ENCODE measurements at regions not wholly inside any gene's neighbourhood (a gene's known extent, or its start where the extent isn't known, plus 50 kb on each side); places are given as distances from the start of the nearest gene placed in this dataset.

- no peaks in the 10 kb centered on the region for H3K27me3 ChIP-seq (ENCODE audit: low read depth, low read length)
- H3K9me3 ChIP-seq (ENCODE audit: control insufficient read depth in 1 of 2, low read length in 2 of 2): peaks cover 0 to 11% of the 10 kb centered on the region in 2 donors
- no peak overlapping the region for H3K27ac ChIP-seq (ENCODE audit: low read length)
- no peaks in the 10 kb centered on the region for H3K4me1 ChIP-seq (ENCODE audit: control insufficient read depth in 1 of 2, insufficient read depth in 2 of 2, low read length in 2 of 2)
- H3K36me3 ChIP-seq (ENCODE audit: control insufficient read depth in 1 of 2, insufficient read depth in 2 of 2, low read length in 2 of 2): no peaks in the 10 kb centered on the region
- H3K4me3 ChIP-seq (ENCODE audit: low read depth in 1 of 2, low read length in 2 of 2): no peak overlapping the region
These were observed 87.1 kb upstream of the CNTNAP4 start for GRCh38 chr16:76190057-76190456.

- Histone ChIP-seq H3K27ac (ENCODE audit: low read length) (no peak overlapping the region), H3K4me1 (ENCODE audit: control insufficient read depth in 1 of 2, insufficient read depth in 2 of 2, low read length in 2 of 2) (no peaks in the 10 kb centered on the region), H3K27me3 (ENCODE audit: low read depth, low read length) (no peaks in the 10 kb centered on the region), H3K9me3 (ENCODE audit: control insufficient read depth in 1 of 2, low read length in 2 of 2) (peaks cover 0 to 11% of the 10 kb centered on the region in 2 donors), H3K4me3 (ENCODE audit: low read depth in 1 of 2, low read length in 2 of 2) (no peak overlapping the region), H3K36me3 (ENCODE audit: control insufficient read depth in 1 of 2, insufficient read depth in 2 of 2, low read length in 2 of 2) (no peaks in the 10 kb centered on the region)
These were observed 86.7 kb upstream of the CNTNAP4 start for GRCh38 chr16:76190480-76190879.

DNA sequence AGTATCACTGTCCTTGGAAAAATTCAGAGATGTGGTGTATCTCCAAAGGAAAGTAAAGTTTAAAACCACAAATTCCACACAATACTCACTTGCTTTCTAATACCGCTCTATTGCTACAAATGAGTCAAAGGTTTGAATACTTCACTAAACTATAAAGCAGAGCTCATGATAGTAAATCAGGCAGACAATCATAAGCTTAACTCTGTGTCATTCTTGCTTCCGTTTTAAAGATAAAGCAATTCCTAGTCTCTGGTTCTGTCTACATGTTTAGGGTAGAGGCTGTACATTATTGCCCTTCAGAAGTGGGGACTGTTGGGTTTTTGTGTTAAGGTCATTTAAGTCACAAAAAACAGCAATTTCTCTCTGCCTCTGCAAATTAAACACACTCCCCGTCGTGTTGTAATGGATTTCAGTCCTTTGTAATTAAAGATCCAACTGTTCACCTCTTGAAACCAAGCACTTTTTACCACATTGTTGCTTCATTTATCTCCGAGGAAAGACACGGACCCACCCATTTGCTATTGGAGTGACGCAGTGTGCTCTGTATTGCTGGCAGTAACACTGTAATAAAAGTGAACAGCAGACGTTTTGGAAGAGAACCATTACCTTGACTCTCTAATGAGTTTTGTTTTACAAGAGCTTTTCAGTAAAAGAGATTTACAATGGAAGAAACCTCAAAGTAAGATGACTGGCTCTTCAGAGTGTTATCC lies 83.1 kb upstream of the CNTNAP4 start:
- peak overlapping the region; percentile 37 for H3K27ac ChIP-seq (ENCODE audit: low read length)
- no peaks in the 10 kb centered on the region for H3K27me3 ChIP-seq (ENCODE audit: low read depth, low read length)
- no peaks in the 10 kb centered on the region for H3K9me3 ChIP-seq (ENCODE audit: control insufficient read depth in 1 of 2, low read length in 2 of 2)
- no peak overlapping the region for H3K4me3 ChIP-seq (ENCODE audit: low read depth in 1 of 2, low read length in 2 of 2)
- H3K4me1 ChIP-seq (ENCODE audit: control insufficient read depth in 1 of 2, insufficient read depth in 2 of 2, low read length in 2 of 2): no peaks in the 10 kb centered on the region
- H3K36me3 ChIP-seq (ENCODE audit: control insufficient read depth in 1 of 2, insufficient read depth in 2 of 2, low read length in 2 of 2): no peaks in the 10 kb centered on the region

- Histone ChIP-seq H3K4me1 (ENCODE audit: control insufficient read depth in 1 of 2, insufficient read depth in 2 of 2, low read length in 2 of 2) (no peaks in the 10 kb centered on the region), H3K27me3 (ENCODE audit: low read depth, low read length) (no peaks in the 10 kb centered on the region), H3K27ac (ENCODE audit: low read length) (no peak overlapping the region), H3K36me3 (ENCODE audit: control insufficient read depth in 1 of 2, insufficient read depth in 2 of 2, low read length in 2 of 2) (no peaks in the 10 kb centered on the region), H3K4me3 (ENCODE audit: low read depth in 1 of 2, low read length in 2 of 2) (no peak overlapping the region), H3K9me3 (ENCODE audit: control insufficient read depth in 1 of 2, low read length in 2 of 2) (no peaks in the 10 kb centered on the region)
These were observed 82.6 kb upstream of the CNTNAP4 start for GRCh38 chr16:76194616-76195015.

GRCh38 chr16:76195056-76195455 lies 82.1 kb upstream of the CNTNAP4 start:
- no peaks in the 10 kb centered on the region for H3K4me1 ChIP-seq (ENCODE audit: control insufficient read depth in 1 of 2, insufficient read depth in 2 of 2, low read length in 2 of 2)

GRCh38 chr16:76195648-76196047 lies 81.6 kb upstream of the CNTNAP4 start:
- Histone ChIP-seq H3K4me1 (ENCODE audit: control insufficient read depth in 1 of 2, insufficient read depth in 2 of 2, low read length in 2 of 2) (no peaks in the 10 kb centered on the region), H3K27me3 (ENCODE audit: low read depth, low read length) (no peaks in the 10 kb centered on the region), H3K36me3 (ENCODE audit: control insufficient read depth in 1 of 2, insufficient read depth in 2 of 2, low read length in 2 of 2) (no peaks in the 10 kb centered on the region), H3K9me3 (ENCODE audit: control insufficient read depth in 1 of 2, low read length in 2 of 2) (no peaks in the 10 kb centered on the region), H3K27ac (ENCODE audit: low read length) (no peak overlapping the region), H3K4me3 (ENCODE audit: low read depth in 1 of 2, low read length in 2 of 2) (no peak overlapping the region)

More at GRCh38 chr16:76195056-76195455, 82.1 kb upstream of the CNTNAP4 start:
- H3K4me3 ChIP-seq (ENCODE audit: low read depth in 1 of 2, low read length in 2 of 2): no peak overlapping the region
- no peaks in the 10 kb centered on the region for H3K36me3 ChIP-seq (ENCODE audit: control insufficient read depth in 1 of 2, insufficient read depth in 2 of 2, low read length in 2 of 2)
- no peaks in the 10 kb centered on the region for H3K9me3 ChIP-seq (ENCODE audit: control insufficient read depth in 1 of 2, low read length in 2 of 2)
- H3K27ac ChIP-seq (ENCODE audit: low read length): no peak overlapping the region
- no peaks in the 10 kb centered on the region for H3K27me3 ChIP-seq (ENCODE audit: low read depth, low read length)

DNA sequence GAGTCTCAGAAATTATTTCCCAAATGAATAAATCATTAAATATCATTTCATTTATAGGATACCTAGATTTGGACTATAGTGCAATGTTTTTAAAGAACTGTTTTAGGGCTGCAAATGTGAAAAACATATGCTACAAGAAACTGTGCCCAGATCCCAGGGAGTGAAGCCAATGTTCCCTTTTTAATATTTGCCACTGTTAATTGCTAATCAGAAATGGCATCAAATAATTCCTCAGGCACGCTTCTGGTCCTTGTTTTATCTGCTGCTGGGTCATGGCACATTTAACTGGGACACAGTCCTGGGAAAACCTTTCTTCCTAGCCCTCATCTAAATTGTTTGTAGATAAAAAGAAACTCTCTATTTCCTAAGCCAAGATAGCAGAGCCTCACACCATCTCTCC lies 79.3 kb upstream of the CNTNAP4 start:
- H3K4me1 ChIP-seq (ENCODE audit: control insufficient read depth in 1 of 2, insufficient read depth in 2 of 2, low read length in 2 of 2): no peaks in the 10 kb centered on the region
- H3K36me3 ChIP-seq (ENCODE audit: control insufficient read depth in 1 of 2, insufficient read depth in 2 of 2, low read length in 2 of 2): no peaks in the 10 kb centered on the region
- H3K27ac ChIP-seq (ENCODE audit: low read length): no peak overlapping the region
- H3K9me3 ChIP-seq (ENCODE audit: control insufficient read depth in 1 of 2, low read length in 2 of 2): no peaks in the 10 kb centered on the region
- no peak overlapping the region for H3K4me3 ChIP-seq (ENCODE audit: low read depth in 1 of 2, low read length in 2 of 2)
- no peaks in the 10 kb centered on the region for H3K27me3 ChIP-seq (ENCODE audit: low read depth, low read length)

- Histone ChIP-seq H3K27ac (ENCODE audit: low read length) (no peak overlapping the region), H3K4me3 (ENCODE audit: low read depth in 1 of 2, low read length in 2 of 2) (no peak overlapping the region)
These were observed 77.5 kb upstream of the CNTNAP4 start for GRCh38 chr16:76199681-76200220.

GRCh38 chr16:76201385-76201784 lies 75.8 kb upstream of the CNTNAP4 start:
- Histone ChIP-seq H3K36me3 (ENCODE audit: control insufficient read depth in 1 of 2, insufficient read depth in 2 of 2, low read length in 2 of 2) (no peaks in the 10 kb centered on the region), H3K9me3 (ENCODE audit: control insufficient read depth in 1 of 2, low read length in 2 of 2) (no peaks in the 10 kb centered on the region), H3K4me3 (ENCODE audit: low read depth in 1 of 2, low read length in 2 of 2) (no peak overlapping the region), H3K4me1 (ENCODE audit: control insufficient read depth in 1 of 2, insufficient read depth in 2 of 2, low read length in 2 of 2) (no peaks in the 10 kb centered on the region), H3K27ac (ENCODE audit: low read length) (no peak overlapping the region), H3K27me3 (ENCODE audit: low read depth, low read length) (no peaks in the 10 kb centered on the region)

More at GRCh38 chr16:76199681-76200220, 77.5 kb upstream of the CNTNAP4 start:
- no peaks in the 10 kb centered on the region for H3K27me3 ChIP-seq (ENCODE audit: low read depth, low read length)
- no peaks in the 10 kb centered on the region for H3K36me3 ChIP-seq (ENCODE audit: control insufficient read depth in 1 of 2, insufficient read depth in 2 of 2, low read length in 2 of 2)
- H3K4me1 ChIP-seq (ENCODE audit: control insufficient read depth in 1 of 2, insufficient read depth in 2 of 2, low read length in 2 of 2): no peaks in the 10 kb centered on the region
- H3K9me3 ChIP-seq (ENCODE audit: control insufficient read depth in 1 of 2, low read length in 2 of 2): no peaks in the 10 kb centered on the region

- no peak overlapping the region for H3K27ac ChIP-seq (ENCODE audit: low read length)
- H3K9me3 ChIP-seq (ENCODE audit: control insufficient read depth in 1 of 2, low read length in 2 of 2): no peaks in the 10 kb centered on the region
- H3K27me3 ChIP-seq (ENCODE audit: low read depth, low read length): no peaks in the 10 kb centered on the region
- H3K4me1 ChIP-seq (ENCODE audit: control insufficient read depth in 1 of 2, insufficient read depth in 2 of 2, low read length in 2 of 2): no peaks in the 10 kb centered on the region
- H3K4me3 ChIP-seq (ENCODE audit: low read depth in 1 of 2, low read length in 2 of 2): no peak overlapping the region
- H3K36me3 ChIP-seq (ENCODE audit: control insufficient read depth in 1 of 2, insufficient read depth in 2 of 2, low read length in 2 of 2): no peaks in the 10 kb centered on the region
These were observed 73.0 kb upstream of the CNTNAP4 start for GRCh38 chr16:76204249-76204648.

GRCh38 chr16:76207270-76207669 lies 69.9 kb upstream of the CNTNAP4 start:
- H3K4me1 ChIP-seq (ENCODE audit: control insufficient read depth in 1 of 2, insufficient read depth in 2 of 2, low read length in 2 of 2): no peaks in the 10 kb centered on the region
- no peaks in the 10 kb centered on the region for H3K27me3 ChIP-seq (ENCODE audit: low read depth, low read length)
- H3K27ac ChIP-seq (ENCODE audit: low read length): no peak overlapping the region
- peaks cover 0 to 4% of the 10 kb centered on the region in 2 donors for H3K9me3 ChIP-seq (ENCODE audit: control insufficient read depth in 1 of 2, low read length in 2 of 2)
- no peak overlapping the region for H3K4me3 ChIP-seq (ENCODE audit: low read depth in 1 of 2, low read length in 2 of 2)
- no peaks in the 10 kb centered on the region for H3K36me3 ChIP-seq (ENCODE audit: control insufficient read depth in 1 of 2, insufficient read depth in 2 of 2, low read length in 2 of 2)

GRCh38 chr16:76210157-76210556 lies 67.0 kb upstream of the CNTNAP4 start:
- H3K9me3 ChIP-seq (ENCODE audit: control insufficient read depth in 1 of 2, low read length in 2 of 2): peaks cover 0 to 14% of the 10 kb centered on the region in 2 donors
- H3K4me1 ChIP-seq (ENCODE audit: control insufficient read depth in 1 of 2, insufficient read depth in 2 of 2, low read length in 2 of 2): no peaks in the 10 kb centered on the region
- H3K4me3 ChIP-seq (ENCODE audit: low read depth in 1 of 2, low read length in 2 of 2): no peak overlapping the region
- H3K27ac ChIP-seq (ENCODE audit: low read length): no peak overlapping the region
- H3K36me3 ChIP-seq (ENCODE audit: control insufficient read depth in 1 of 2, insufficient read depth in 2 of 2, low read length in 2 of 2): no peaks in the 10 kb centered on the region
- no peaks in the 10 kb centered on the region for H3K27me3 ChIP-seq (ENCODE audit: low read depth, low read length)
